HG03064 (cell line): ENCODE measurements at regions not wholly inside any gene's neighbourhood (a gene's known extent, or its start where the extent isn't known, plus 50 kb on each side); places are given as distances from the start of the nearest gene placed in this dataset.

Experiments
- ATAC-seq: cut with Tn5 transposase; IDR thresholded peaks from one replicate; pipeline ENCODE4 v1.9.1; 2021; ENCODE audit warnings: low read depth; ENCODE audit not compliant: unreplicated experiment

DNA sequence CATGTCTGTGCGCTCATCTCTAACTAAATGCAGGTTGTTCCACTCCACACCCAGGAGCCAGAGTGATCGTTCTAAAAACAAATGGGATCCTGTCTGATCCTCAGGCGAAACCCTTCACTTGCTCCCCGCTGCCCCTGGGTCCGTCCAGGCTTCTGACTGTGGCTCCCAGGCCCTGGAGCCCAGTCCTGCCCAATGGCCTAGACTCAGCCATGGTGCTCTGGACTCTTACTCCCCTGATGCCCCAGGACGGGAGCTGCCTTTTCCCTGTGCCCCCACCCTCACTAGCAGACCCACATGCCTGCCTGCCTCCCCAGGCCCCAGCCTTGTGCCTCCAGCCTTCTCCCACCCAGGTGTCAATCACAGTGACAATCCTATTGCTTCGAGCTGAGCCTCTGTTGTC is 256.7 kb downstream of the BMP7 start:
- ATAC-seq: no peak

DNA sequence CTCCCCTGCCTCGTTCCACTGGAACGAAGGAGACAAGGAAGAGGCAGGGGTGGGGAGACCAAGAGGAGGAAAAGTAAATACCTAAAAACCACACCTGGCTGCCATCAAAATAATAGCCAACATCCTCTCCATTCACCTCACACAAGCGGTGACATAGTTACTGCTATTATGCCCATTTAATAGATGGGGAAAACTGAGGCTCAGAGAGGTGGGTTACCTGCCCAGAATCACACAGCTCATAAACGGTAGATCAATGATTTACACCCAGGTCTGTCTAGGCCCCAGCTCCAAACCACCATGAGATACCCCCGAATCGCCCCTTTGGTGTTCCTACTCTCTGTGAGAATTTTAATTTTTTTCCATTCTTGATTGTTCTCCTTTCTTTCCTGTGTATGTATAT is 253.8 kb downstream of the BMP7 start:
- ATAC-seq: no peak

DNA sequence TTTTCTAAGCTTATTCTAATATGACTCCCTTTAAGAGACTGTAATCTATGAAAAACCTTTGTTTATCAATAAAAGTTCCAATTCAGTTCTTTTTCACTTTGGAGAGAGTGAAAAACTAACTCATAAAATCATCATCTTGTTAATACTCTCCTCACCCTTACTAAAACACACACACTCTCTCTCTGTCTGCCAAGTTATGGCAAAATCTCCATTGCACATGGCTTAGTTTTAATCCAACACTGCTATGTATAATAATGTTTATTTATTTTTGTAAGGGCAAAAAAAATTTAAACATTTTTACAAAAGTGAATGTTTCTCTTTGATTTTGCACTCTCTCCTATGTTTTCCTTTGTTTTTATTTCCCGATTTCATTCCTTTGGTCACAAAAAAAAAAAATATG is 253.2 kb downstream of the BMP7 start:
- ATAC-seq: no peak

DNA sequence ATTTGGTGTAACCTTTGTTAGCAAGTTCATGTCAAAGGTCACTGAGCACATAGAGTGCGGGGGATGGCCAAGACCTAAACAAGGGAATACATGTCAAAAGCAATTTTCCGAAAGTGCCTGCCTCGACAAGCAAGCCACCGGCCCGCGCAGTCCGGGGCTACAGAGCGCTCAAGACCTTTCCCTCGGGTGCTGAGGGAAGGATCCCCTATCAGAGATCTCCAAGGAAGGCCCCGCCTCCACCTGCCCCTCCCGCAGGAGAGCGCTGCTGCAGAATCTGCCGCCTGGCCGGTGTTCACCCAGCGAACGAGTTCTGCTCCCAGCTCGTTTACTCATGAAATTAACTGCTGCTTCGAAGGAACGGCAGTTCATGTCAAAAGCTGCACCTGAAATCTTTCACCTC is 252.7 kb downstream of the BMP7 start:
- no peak for ATAC-seq

DNA sequence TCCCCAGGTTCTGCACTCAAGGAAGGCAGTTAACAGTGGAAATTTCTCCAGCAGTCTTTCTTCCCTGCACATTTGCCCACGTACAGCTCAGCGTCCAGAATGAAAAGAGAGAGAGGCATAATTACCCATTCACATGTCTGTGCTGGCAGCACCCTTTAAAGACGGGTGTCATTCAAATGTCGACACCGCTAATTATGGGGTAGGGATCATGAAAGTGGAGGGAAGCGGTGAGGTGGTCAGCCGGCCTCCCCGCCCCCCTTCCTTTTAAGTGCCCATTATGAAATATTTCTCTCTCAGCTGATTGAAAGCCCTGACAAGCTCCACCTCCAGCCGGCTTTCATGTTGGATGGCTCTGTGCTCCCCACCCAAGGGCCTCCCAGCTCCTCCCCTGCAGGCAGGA is 246.1 kb downstream of the BMP7 start:
- no peak for ATAC-seq

DNA sequence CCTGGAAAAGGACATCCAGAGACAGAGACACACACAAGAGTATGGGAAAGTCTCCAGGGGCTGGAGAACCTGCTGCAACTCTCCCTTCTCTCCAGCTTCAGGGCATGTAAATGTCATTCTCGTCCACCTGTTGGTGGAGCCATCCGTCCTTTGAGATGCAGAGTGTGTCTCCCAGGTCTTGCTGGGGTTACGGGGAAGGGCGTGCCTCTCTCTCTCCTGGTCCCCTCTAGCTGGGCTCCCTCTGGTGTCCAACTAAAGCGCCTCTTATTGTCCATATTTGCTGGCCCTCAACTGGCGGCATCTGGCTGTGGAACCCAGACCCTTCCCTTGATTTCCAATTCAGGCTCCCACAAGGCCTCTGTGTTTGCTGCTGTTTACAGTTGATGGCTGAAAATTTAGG is 244.1 kb downstream of the BMP7 start:
- ATAC-seq: no peak

DNA sequence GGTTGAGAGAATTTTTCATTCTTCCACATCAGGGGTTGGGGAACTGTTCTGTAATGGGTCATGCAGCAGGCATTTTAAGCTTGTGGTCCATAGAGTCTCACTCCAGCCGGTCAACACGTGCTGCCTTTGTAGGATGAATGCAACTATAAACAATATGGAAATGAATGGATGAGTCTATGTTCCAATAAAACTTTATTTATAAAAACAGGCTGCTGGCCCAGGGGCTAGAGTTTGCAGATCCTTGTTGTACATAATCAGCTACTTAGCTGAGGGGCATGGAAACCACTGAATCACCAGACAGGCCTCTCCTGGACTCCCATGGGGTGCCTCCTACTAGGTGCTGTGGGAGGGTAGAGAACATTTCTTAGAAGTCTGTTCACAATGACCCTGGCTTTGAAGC is 243.4 kb downstream of the BMP7 start:
- ATAC-seq: no peak

DNA sequence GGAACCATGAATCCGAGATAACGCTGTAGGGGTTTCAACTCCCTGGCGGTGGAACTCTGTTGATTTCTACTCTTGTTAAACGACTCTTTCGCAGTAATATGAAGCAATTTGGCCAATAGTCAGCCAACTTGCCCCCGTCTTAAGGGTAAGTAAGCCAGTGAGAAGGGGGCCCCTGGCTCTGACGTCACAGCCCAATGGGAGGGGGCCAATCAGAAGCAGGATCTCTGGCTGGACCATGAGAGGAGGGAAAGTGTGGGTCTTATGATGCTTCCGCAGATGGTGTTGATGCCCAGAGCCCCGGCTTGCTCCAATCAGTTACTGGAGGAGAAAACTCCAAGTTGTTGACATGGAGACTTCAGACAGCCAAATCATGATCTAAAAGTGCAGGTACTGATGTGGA is 242.4 kb downstream of the BMP7 start:
- ATAC-seq: no peak

DNA sequence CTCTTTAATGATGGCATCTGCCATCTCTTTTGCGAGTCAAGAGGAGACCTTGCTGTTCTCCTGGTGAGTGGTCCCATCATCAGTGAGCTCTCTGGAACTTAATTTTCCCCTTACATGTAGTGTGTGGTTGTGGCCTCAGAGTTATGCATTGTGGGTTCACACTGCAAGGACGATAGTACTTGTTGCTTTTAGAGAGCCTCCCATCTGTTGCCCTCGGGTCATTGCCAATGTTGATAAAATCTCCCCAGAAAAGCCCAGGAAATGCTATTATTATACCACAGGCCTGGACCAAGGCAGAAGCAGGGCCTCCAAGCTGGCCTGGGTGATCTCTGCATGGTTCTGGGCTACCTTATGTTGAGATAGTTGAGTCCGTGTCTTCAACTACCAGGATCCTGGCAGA is 241.6 kb downstream of the BMP7 start:
- ATAC-seq: no peak

DNA sequence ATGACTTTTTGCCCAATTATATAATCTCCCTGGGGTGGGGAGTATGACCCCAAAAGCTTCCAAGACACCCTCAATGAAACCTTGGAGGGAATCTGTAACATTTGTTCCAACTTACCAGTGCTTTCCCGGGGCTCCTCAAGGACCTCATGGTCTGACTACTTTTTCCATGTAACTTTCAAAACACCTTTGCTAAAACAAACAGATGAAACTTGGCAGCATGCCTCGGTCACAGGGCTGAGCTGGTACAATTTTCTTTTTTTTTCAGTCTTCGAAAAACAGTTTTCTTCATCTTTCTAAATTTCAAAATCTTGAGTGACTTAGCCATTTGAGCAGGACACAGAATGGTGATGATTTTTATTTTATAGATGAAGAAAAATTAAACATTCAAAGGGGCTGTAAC is 241.2 kb downstream of the BMP7 start:
- ATAC-seq: no peak

DNA sequence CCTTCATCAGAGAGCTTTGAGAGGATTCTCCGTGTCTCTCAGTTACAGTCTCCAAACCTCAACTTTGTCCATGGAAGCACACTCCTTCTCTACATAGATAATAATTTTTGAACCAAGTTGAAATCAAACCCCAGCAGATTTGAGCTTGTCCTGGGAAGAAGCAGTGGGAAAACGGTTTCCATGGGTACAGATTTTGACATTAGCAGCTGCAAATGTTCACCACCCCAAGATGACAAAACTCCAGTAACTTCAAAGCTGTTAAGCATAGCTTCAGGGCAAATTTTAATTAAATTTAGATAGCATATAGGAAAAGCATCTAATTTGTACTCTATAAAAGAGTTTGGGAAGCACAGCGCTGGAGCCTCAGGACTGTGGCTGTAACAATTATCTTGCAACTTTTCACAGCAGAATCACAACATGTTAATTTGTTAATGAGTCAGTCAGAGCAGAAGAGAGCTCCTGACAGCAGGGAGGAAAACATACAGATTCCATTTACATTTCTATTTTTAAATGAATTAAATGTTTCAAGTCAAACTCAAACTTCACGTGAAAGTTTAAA is 240.7 kb downstream of the BMP7 start:
- ATAC-seq: no peak

DNA sequence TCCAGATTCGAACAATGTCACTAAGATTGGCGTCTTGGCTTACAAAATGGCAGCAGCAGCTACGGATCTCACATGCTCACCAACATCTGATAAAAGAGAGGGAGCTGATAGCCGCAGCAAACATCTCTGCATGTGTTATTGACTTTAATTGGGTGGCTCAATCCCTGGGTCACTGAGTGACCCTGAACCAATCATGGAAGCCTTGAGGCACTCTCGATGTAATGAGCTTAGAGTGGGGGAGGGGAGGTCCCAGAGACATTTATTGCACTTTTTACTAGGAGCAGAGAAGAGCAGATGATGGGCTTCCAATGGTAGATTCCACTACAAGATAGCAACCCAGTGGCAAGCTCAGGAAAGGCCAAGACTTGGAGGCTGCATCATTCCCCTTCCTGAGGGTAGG is 238.7 kb downstream of the BMP7 start:
- no peak for ATAC-seq

DNA sequence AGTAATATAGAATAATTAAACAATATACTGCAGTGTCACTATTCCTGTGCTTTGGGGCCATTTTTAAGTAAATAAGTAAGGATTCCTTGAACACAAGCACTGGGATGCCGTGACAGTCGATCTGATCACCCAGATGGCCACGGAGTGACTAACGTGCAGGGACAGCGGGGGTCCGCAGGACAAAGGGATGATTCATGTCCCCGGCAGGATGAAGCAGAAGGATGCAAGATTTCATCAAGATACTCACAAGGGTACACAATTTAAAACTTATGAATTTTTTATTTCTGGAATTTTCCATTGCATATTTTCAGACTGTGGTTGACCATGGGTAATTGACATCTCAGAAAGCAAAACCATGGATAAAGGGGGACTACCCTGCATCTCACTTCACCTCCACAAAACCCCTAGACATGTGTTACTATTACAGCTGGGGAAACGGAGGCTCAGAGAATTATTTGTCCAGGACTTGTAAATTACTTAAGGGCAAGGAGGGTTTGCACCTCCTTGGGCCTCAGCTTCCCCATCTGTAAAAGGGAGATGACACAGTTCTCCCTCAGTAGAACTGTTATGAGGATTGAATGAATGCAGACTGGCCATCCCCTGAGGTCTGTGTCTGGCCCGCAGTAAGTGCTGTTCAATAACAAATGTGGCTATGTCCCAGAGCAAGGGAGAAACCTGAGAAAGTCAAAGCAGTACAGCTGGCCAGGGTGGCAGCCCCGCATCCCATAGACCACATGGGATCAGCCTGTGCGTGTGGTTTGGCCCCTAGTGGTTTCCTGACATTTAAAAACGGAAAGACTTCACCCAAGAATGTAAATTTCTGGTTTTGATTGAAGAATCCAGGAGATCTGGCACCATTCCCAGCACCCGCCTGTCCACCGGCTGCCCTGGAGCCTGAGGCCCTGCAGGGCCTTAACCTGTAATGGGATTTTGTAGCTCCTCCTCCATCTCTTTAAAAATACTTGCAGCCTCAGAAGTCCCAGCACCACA is 235.5 kb downstream of the BMP7 start:
- ATAC-seq: no peak

DNA sequence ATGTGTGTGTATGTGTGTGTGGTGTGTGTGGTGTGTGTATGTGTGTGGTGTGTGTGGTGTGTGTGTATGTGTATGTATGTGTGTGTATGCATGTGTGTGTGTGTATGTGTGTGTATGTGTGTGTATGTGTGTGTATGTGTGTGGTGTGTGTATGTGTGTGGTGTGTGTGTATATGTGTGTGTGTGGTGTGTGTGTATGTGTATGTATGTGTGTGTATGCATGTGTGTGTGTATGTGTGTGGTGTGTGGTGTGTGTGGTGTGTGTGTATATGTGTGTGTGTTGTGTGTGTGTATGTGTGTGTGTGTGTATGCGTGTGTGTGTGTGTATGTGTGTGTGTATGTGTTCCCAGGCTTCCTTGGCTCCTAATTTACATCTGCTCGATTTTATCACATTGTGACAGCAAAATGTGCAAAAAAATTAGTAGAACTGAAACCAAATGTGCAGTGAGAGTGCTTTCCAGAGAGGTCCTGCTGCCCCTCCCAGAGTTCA is 234.5 kb downstream of the BMP7 start:
- ATAC-seq: no peak

DNA sequence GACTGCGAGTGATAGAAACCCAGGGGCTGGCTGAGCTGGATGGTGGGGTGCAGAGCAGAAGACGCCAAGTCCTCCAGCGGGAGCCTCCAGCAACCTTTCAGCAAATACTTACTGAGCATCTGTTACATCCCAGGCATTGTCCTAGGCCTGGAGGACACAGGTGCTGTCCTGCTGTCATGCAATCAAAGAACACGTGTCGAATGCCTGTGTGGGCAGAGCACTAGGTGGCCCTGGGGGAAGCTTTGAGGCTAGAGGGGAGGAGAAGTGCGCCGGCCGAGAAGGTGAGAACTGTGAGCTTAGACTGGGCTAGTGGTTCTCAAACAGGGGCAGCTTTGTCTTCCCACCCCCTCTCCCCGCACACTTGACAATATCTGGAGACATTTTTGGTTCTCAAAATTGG is 233.6 kb downstream of the BMP7 start:
- ATAC-seq: no peak

DNA sequence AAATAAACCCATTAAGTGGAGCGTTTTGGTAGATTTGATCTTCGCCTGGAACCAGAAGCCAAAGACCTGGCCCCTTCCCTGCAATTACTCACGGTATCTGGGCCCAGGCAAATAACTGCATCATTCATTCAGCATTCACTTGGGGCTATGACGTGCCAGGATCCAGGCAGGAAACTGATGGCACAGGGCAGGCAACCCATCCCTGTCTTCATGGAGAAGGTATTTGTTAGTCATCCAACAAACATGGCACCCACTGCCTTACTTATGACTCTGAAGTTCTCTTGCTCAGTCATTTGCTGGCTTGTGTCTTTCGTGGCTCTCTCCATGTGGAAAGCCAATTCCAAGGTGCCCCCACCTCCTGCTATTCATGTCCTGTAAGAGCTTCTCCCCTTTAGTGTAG is 232.4 kb downstream of the BMP7 start:
- ATAC-seq: no peak

DNA sequence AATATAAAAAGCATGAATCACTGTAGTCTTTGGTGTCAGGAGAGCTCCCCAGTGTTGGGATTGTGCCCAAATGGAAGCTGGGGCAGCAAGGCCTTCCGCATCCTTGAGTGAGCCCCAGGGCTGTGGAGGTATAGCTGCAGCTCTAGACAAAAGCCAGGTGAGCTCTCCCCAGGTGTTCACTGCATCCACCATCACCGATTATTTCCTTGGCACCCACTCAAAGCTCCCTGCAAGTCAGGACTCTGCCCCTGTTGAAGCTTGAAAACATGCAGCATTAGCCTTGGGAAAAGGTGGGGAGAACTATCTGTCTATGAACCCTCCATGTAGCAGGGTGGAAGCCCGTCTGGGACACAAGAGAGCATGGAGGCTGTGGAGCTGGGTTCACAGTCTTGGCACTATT is 228.8 kb downstream of the BMP7 start:
- ATAC-seq: no peak

DNA sequence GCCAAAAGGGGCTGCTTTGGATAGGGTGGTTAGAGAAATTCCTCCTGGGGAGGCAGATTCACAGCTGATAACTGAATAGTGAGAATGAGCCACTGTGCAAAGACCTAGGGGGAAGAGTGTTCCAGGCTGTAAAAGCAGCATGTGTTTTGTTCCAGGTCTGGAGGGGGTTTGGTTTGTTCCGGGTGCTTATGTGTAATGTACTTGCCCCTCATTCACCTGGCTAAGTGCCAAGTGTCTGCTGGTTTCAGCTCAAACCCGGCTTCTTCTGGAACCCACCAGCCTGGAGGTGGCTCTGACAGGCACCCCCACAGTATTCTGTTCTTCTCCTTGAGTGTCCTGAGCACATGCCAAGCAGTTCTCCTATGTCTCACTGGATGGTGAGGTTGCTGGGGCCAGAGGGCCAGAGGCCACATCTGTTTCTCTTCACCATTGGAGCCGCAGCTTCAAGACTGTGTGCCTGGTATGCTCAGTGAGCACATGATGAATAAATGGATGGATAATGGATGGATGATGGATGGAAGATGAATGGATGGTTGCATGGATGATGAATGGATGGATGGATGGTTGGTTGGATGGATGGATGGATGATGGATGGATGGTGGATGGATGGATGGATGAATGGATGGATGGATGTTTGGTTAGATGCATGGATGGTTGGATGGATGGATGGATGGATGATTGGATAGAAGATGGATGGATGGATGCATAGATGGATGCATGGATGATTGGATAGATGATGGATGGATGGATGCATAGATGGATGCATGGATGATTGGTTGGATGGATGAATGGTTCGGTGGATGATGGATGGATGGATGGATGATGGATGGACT is 227.6 kb downstream of the BMP7 start:
- ATAC-seq: no peak

DNA sequence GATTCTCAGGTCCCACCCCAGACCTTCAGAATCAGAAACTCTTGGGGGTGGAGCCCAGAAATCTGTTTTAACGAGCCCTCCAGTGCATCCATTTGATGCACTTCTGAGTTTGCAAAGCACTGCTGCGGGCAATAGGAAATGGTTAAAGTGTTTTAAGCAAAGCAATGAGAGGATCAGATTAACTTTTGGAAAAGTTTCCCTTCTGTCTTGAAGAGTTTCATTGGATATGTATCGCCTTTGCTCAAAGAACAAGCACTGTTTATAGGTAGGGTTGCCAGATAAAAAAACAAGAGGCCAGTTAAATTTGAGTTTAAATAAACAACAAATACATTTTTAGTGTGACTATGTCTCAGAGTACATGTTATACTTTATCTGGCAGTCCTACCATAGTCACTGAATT is 226.0 kb downstream of the BMP7 start:
- no peak for ATAC-seq

DNA sequence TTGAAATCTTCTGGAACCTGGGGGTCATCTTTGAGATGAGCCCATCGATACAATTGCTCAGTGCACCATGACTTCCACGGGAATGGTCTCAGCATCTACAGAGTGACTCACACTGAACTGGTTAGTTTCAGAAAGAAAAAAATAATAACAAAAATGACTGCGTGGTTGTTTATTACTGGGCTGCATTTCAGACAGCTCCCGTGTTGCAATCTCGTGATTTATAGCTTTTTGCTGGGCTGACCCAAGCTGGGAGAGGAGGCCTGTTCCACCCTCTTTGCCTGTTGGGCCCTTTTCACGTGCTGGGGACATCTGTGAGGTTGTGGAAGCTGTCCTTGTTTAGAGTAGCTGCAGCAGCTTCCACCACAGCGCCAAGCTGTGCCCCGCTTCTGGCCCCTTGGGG is 225.5 kb downstream of the BMP7 start:
- ATAC-seq: no peak

DNA sequence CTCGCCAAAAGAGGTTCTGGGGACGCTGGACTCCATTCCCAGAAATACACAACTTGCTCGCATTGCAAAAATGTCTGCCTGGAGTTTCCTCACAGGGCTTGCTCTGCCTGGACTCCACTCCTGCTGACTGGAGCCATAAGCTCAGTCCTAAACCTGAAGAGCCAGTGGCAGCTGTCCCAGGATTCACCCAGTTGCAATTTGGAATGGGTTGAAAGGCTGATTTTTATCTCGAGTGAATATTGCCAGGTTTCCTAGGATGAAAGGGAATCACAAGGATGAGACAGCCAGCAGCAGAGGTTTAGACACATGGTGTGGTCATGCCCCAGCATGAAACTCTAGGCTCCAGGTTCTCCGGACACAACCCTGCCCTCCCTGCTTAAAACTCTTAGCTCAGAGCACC is 223.3 kb downstream of the BMP7 start:
- no peak for ATAC-seq
